H9 (cell line): ENCODE measurements at regions not wholly inside any gene's neighbourhood (a gene's known extent, or its start where the extent isn't known, plus 50 kb on each side); places are given as distances from the start of the nearest gene placed in this dataset.

Experiments
- DNase-seq: peaks from one replicate; pipeline ENCODE4 v3.0.0-alpha.2; 2017
- H2AFZ ChIP-seq: one replicate; pipeline ENCODE4 v1.6.1; 2013; ENCODE audit warnings: mild to moderate bottlenecking, low read length, control low read depth, moderate library complexity
- H2AK5ac ChIP-seq: 2 replicates; pipeline ENCODE4 v1.6.1; 2013; ENCODE audit warnings: low read length, control low read depth, mixed read lengths; ENCODE audit not compliant: insufficient read length
- H2BK120ac ChIP-seq: one replicate; pipeline ENCODE4 v1.6.1; 2013; ENCODE audit warnings: low read depth, mild to moderate bottlenecking, low read length, control low read depth, inconsistent platforms; ENCODE audit not compliant: poor library complexity, severe bottlenecking
- H2BK12ac ChIP-seq: 2 replicates; pipeline ENCODE4 v1.6.1; 2013; ENCODE audit warnings: low read length, control low read depth, mixed read lengths, low read depth; ENCODE audit not compliant: insufficient read length
- H2BK15ac ChIP-seq: 2 replicates; pipeline ENCODE4 v1.6.1; 2013; ENCODE audit warnings: low read depth, low read length, control low read depth
- H2BK20ac ChIP-seq: one replicate; pipeline ENCODE4 v1.6.1; 2013; ENCODE audit warnings: low read depth, mild to moderate bottlenecking, low read length, control low read depth, inconsistent platforms; ENCODE audit not compliant: poor library complexity, severe bottlenecking
- H2BK5ac ChIP-seq: 2 replicates; pipeline ENCODE4 v1.6.1; 2013; ENCODE audit warnings: low read length, control low read depth, mixed read lengths; ENCODE audit not compliant: insufficient read length
- H3K14ac ChIP-seq: 2 replicates; pipeline ENCODE4 v1.6.1; 2013; ENCODE audit warnings: low read length, control low read depth; ENCODE audit not compliant: insufficient read depth
- H3K18ac ChIP-seq: 2 replicates; pipeline ENCODE4 v1.6.1; 2013; ENCODE audit warnings: low read depth, mild to moderate bottlenecking, mixed read lengths, low read length, control low read depth; ENCODE audit not compliant: insufficient read length
- H3K23ac ChIP-seq: 2 replicates; pipeline ENCODE4 v1.6.1; 2013; ENCODE audit warnings: low read length, control low read depth, mixed read lengths, low read depth; ENCODE audit not compliant: insufficient read length
- H3K23me2 ChIP-seq: 2 replicates; pipeline ENCODE4 v1.6.1; 2013; ENCODE audit warnings: low read depth, mild to moderate bottlenecking, mixed read lengths, low read length, control low read depth; ENCODE audit not compliant: insufficient read length, poor library complexity, severe bottlenecking
- H3K27ac ChIP-seq: 2 replicates; pipeline ENCODE4 v1.5.1; 2013; ENCODE audit warnings: low read length, control low read depth, mixed read lengths, low read depth; ENCODE audit not compliant: insufficient read length
- H3K27me3 ChIP-seq: 2 replicates; pipeline ENCODE4 v1.6.1; 2013; ENCODE audit warnings: low read length, control low read depth, inconsistent platforms; ENCODE audit not compliant: insufficient read depth
- H3K4ac ChIP-seq: 2 replicates; pipeline ENCODE4 v1.6.1; 2013; ENCODE audit warnings: low read depth, mild to moderate bottlenecking, control low read depth, inconsistent platforms, low read length, moderate library complexity
- H3K4me1 ChIP-seq: 2 replicates; pipeline ENCODE4 v1.6.1; 2013; ENCODE audit warnings: low read length, control low read depth, inconsistent platforms; ENCODE audit not compliant: insufficient read depth
- H3K4me2 ChIP-seq: 2 replicates; pipeline ENCODE4 v1.6.1; 2013; ENCODE audit warnings: low read length, control low read depth, mixed read lengths; ENCODE audit not compliant: insufficient read length, insufficient read depth
- H3K56ac ChIP-seq: 2 replicates; pipeline ENCODE4 v1.6.1; 2013; ENCODE audit warnings: low read depth, mild to moderate bottlenecking, mixed read lengths, low read length, control low read depth; ENCODE audit not compliant: insufficient read length
- H3K79me1 ChIP-seq: 2 replicates; pipeline ENCODE4 v1.6.1; 2013; ENCODE audit warnings: low read depth, mild to moderate bottlenecking, moderate library complexity, low read length, control low read depth, inconsistent platforms; ENCODE audit not compliant: insufficient read depth, poor library complexity, severe bottlenecking
- H3K79me2 ChIP-seq: 2 replicates; pipeline ENCODE4 v1.6.1; 2013; ENCODE audit warnings: low read length, control low read depth, inconsistent platforms; ENCODE audit not compliant: insufficient read depth
- H3K9ac ChIP-seq: 2 replicates; pipeline ENCODE4 v1.6.1; 2013; ENCODE audit warnings: low read length, control low read depth, mixed read lengths; ENCODE audit not compliant: insufficient read length; ENCODE audit errors: extremely low read depth
- H3K9me3 ChIP-seq: one replicate; pipeline ENCODE4 v1.6.1; 2013; ENCODE audit warnings: low read depth, low read length, inconsistent platforms; ENCODE audit not compliant: control insufficient read depth
- H3T11ph ChIP-seq: one replicate; pipeline ENCODE4 v1.6.1; 2013; ENCODE audit warnings: mild to moderate bottlenecking, low read length, control low read depth, inconsistent platforms
- H4K20me1 ChIP-seq: one replicate; pipeline ENCODE4 v1.6.1; 2013; ENCODE audit not compliant: control insufficient read depth, insufficient read length, insufficient read depth
- H4K5ac ChIP-seq: 2 replicates; pipeline ENCODE4 v1.6.1; 2013; ENCODE audit warnings: low read depth, mild to moderate bottlenecking, mixed read lengths, low read length, control low read depth; ENCODE audit not compliant: insufficient read length
- H4K8ac ChIP-seq: replicated peaks from 2 replicates; pipeline ENCODE4 v1.6.1; 2013; ENCODE audit warnings: low read length, control low read depth, mixed read lengths, low read depth; ENCODE audit not compliant: insufficient read length
- H4K91ac ChIP-seq: 2 replicates; pipeline ENCODE4 v1.6.1; 2013; ENCODE audit warnings: low read depth, mild to moderate bottlenecking, moderate library complexity, mixed read lengths, low read length, control low read depth; ENCODE audit not compliant: insufficient read length
- H3K27ac Mint-ChIP-seq, 3 experiments: 2 replicates in 2 of 3; 3 replicates in 1 of 3; pipeline ENCODE4 v1.8.0; 2020 to 2021; ENCODE audit warnings: mixed read lengths in 3 of 3, mild to moderate bottlenecking in 1 of 3, moderate library complexity in 1 of 3
- H3K27me3 Mint-ChIP-seq: 2 replicates; pipeline ENCODE4 v1.8.0; 2021; ENCODE audit warnings: low read depth, mild to moderate bottlenecking, moderate library complexity, mixed read lengths
- H3K36me3 Mint-ChIP-seq, 3 experiments: 2 replicates in 2 of 3; 3 replicates in 1 of 3; pipeline ENCODE4 v1.8.0; 2020 to 2021; ENCODE audit warnings: low read depth in 3 of 3, mixed read lengths in 3 of 3; ENCODE audit not compliant: insufficient read depth in 1 of 3
- H3K4me1 Mint-ChIP-seq, 2 experiments: 2 replicates each; pipeline ENCODE4 v1.8.0; 2020; ENCODE audit warnings: mixed read lengths in 2 of 2
- H3K4me3 Mint-ChIP-seq, 2 experiments: 2 replicates in 1 of 2; 3 replicates in 1 of 2; pipeline ENCODE4 v1.8.0; 2020 to 2021; ENCODE audit warnings: mild to moderate bottlenecking in 2 of 2, mixed read lengths in 2 of 2, moderate library complexity in 1 of 2
- H3K9me3 Mint-ChIP-seq, 2 experiments: 2 replicates in 1 of 2; 3 replicates in 1 of 2; pipeline ENCODE4 v1.8.0; 2020; ENCODE audit warnings: mild to moderate bottlenecking in 2 of 2, mixed read lengths in 2 of 2, moderate library complexity in 1 of 2
- WGBS: extraction: QIAGEN DNeasy Blood & Tissue Kit; methylation state at CpG from one replicate; pipeline ENCODE4 v1.1.7; 2013; ENCODE audit warnings: missing lambda C conversion rate, low lambda C conversion rate, mixed read lengths; ENCODE audit not compliant: insufficient read length; ENCODE audit errors: extremely low coverage; 5-methylcytosine and 5-hydroxymethylcytosine counted together
- TF ChIP-seq, protein P1 (sequence below): fragments of 200-600 bp; sonication (generic); conservative IDR thresholded peaks from 3 replicates; pipeline ENCODE4 v1.8.0; 2021; ENCODE audit warnings: antibody characterized with exemption, mild to moderate bottlenecking

GRCh38 chrX:44731160-44731559, 112.7 kb upstream of the DUSP21 start:
- DNase-seq: no peak
- Histone ChIP-seq H4K5ac (no peak overlapping the region), H4K20me1 (no peaks in the 10 kb centered on the region), H3K23ac (no peak overlapping the region), H2AFZ (no peak overlapping the region), H3T11ph (no peak overlapping the region), H2BK15ac (no peak overlapping the region), H4K8ac (no peak overlapping the region), H3K4ac (no peak overlapping the region), H2BK120ac (no peak overlapping the region), H3K27me3 (no peaks in the 10 kb centered on the region), H3K9me3 (peaks cover 25% of the 10 kb centered on the region), H3K56ac (no peak overlapping the region), H3K4me1 (no peaks in the 10 kb centered on the region), H3K9ac (no peak overlapping the region), H3K18ac (no peak overlapping the region), H3K14ac (no peak overlapping the region), H2AK5ac (no peak overlapping the region), H3K79me1 (no peaks in the 10 kb centered on the region), H2BK12ac (no peak overlapping the region), H2BK20ac (no peak overlapping the region), H3K27ac (no peak overlapping the region), H3K79me2 (no peaks in the 10 kb centered on the region), H2BK5ac (no peak overlapping the region), H4K91ac (no peak overlapping the region), H3K4me2 (no peak overlapping the region), H3K23me2 (no peaks in the 10 kb centered on the region)
- no peaks in the 10 kb centered on the region for H3K4me1 Mint-ChIP-seq
- WGBS: no CpG with 5 or more reads among the region's 2 CpGs
- TF ChIP-seq, protein P1, sequence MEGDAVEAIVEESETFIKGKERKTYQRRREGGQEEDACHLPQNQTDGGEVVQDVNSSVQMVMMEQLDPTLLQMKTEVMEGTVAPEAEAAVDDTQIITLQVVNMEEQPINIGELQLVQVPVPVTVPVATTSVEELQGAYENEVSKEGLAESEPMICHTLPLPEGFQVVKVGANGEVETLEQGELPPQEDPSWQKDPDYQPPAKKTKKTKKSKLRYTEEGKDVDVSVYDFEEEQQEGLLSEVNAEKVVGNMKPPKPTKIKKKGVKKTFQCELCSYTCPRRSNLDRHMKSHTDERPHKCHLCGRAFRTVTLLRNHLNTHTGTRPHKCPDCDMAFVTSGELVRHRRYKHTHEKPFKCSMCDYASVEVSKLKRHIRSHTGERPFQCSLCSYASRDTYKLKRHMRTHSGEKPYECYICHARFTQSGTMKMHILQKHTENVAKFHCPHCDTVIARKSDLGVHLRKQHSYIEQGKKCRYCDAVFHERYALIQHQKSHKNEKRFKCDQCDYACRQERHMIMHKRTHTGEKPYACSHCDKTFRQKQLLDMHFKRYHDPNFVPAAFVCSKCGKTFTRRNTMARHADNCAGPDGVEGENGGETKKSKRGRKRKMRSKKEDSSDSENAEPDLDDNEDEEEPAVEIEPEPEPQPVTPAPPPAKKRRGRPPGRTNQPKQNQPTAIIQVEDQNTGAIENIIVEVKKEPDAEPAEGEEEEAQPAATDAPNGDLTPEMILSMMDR: no peak
- peaks cover 56% of the 10 kb centered on the region in 2 experiments for H3K9me3 Mint-ChIP-seq
- H3K4me3 Mint-ChIP-seq: no peak overlapping the region
- H3K27ac Mint-ChIP-seq: no peak overlapping the region
- no peaks in the 10 kb centered on the region; the same call in 1 of the 2 replicates for H3K27me3 Mint-ChIP-seq
- H3K36me3 Mint-ChIP-seq: no peaks in the 10 kb centered on the region; a peak in 1 of 7 replicates
